ENCODE measurements at regions not wholly inside any gene's neighbourhood (a gene's known extent, or its start where the extent isn't known, plus 50 kb on each side); places are given as distances from the start of the nearest gene placed in this dataset.

DNA sequence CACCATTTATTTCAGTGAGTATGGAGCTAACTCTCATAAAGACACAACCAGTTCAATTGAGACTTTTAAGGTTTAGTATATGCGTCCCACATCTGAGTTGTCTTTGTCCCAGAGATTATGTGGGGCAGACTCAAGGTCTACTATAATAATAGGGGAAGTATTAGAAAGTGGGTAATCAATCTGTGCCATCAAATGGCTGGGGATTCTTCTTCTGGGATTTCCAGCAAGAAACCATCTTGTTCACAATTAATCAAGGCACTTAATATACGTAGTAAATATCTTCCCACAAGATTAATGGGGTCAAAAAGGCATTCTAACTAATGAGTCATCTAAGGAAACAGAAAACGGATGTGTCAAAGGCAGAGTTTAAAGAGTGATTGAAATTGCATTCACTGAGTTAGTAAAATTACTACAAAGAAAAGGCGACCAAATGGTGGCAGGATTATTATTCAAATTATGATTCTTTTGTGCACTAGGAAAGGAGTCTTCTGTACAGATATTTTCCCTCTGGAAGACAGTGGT lies 179.8 kb upstream of the REG3G start:
- no peak for TF ChIP-seq EZH2 (IDR thresholded peaks at IDR 0.05; ENCODE audit: low read depth)
- TF ChIP-seq, protein P1, sequence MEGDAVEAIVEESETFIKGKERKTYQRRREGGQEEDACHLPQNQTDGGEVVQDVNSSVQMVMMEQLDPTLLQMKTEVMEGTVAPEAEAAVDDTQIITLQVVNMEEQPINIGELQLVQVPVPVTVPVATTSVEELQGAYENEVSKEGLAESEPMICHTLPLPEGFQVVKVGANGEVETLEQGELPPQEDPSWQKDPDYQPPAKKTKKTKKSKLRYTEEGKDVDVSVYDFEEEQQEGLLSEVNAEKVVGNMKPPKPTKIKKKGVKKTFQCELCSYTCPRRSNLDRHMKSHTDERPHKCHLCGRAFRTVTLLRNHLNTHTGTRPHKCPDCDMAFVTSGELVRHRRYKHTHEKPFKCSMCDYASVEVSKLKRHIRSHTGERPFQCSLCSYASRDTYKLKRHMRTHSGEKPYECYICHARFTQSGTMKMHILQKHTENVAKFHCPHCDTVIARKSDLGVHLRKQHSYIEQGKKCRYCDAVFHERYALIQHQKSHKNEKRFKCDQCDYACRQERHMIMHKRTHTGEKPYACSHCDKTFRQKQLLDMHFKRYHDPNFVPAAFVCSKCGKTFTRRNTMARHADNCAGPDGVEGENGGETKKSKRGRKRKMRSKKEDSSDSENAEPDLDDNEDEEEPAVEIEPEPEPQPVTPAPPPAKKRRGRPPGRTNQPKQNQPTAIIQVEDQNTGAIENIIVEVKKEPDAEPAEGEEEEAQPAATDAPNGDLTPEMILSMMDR (conservative IDR thresholded peaks at IDR 0.05): no peak
- no peak overlapping the region for H3K27ac ChIP-seq
- intact Hi-C loops (cut with micrococcal nuclease; ENCODE audit: unreplicated experiment): no loop called here
- no peak overlapping the region for H3K4me2 ChIP-seq
- no peaks in the 10 kb centered on the region for H4K20me1 ChIP-seq (ENCODE audit: insufficient read depth)
- H3F3A ChIP-seq (ENCODE audit: insufficient read depth, low read depth): no peaks in the 10 kb centered on the region
- H3K9me3 ChIP-seq (ENCODE audit: insufficient read depth, low read depth): no peaks in the 10 kb centered on the region
- DNase-seq: no peak
- H3K36me3 ChIP-seq (ENCODE audit: low read depth): no peaks in the 10 kb centered on the region
- ChIA-PET POLR2A (ENCODE audit: unreplicated experiment) (no interaction called here), CTCF (no interaction called here)
- no TSS peak for BruUV-seq (replicated peaks)
- H3K4me1 ChIP-seq (replicated peaks; ENCODE audit: insufficient read depth): no peaks in the 10 kb centered on the region
- H3K9me2 ChIP-seq (ENCODE audit: insufficient read depth): no peaks in the 10 kb centered on the region
- H3K4me3 ChIP-seq: no peak overlapping the region
- no peaks in the 10 kb centered on the region for H3K79me2 ChIP-seq (ENCODE audit: low read depth)
- H2AFZ ChIP-seq: no peak overlapping the region
- H3K27me3 ChIP-seq (ENCODE audit: insufficient read depth, low read depth): no peaks in the 10 kb centered on the region

DNA sequence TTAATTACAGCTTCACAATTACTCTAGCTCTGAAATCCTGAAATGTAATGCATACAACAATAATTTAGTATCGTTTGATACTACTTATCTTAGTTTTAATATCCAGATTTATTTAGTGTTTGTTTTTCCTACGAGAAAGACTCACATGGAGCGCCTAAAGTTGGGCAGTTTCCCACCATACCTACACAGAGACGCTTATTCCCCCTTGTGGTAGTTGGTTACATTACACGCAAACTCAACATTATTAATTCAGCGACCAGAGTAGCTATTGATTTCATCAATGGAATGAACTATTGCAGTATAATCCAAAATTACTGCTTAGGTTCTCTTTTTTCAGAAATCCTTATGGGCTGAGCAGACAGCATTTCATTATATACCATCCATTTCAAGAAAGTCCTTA lies 164.0 kb upstream of the REG3G start:
- Histone ChIP-seq H3K4me3 (no peak overlapping the region), H3K9me2 (ENCODE audit: insufficient read depth) (no peaks in the 10 kb centered on the region), H3K79me2 (ENCODE audit: low read depth) (no peaks in the 10 kb centered on the region), H3K27ac (no peak overlapping the region), H3K4me2 (no peak overlapping the region), H3F3A (ENCODE audit: insufficient read depth, low read depth) (no peaks in the 10 kb centered on the region), H3K36me3 (ENCODE audit: low read depth) (no peaks in the 10 kb centered on the region), H3K9me3 (ENCODE audit: insufficient read depth, low read depth) (no peaks in the 10 kb centered on the region), H4K20me1 (ENCODE audit: insufficient read depth) (no peaks in the 10 kb centered on the region), H2AFZ (no peak overlapping the region), H3K4me1 (replicated peaks; ENCODE audit: insufficient read depth) (no peaks in the 10 kb centered on the region), H3K27me3 (ENCODE audit: insufficient read depth, low read depth) (no peaks in the 10 kb centered on the region)
- no TSS peak for BruUV-seq (replicated peaks)
- POLR2A ChIA-PET (ENCODE audit: unreplicated experiment): no interaction called here
- DNase-seq: no peak
- no peak for TF ChIP-seq EZH2 (IDR thresholded peaks at IDR 0.05; ENCODE audit: low read depth)
- TF ChIP-seq, protein P1 (conservative IDR thresholded peaks at IDR 0.05): peak; percentile 76
- intact Hi-C loops (cut with micrococcal nuclease; ENCODE audit: unreplicated experiment): no loop called here
- CTCF ChIA-PET: interaction anchor here (0.5 kb wide), 1 partner anchor 510 kb away, joined by 3 read pairs; no protein-coding TSS in a partner anchor

DNA sequence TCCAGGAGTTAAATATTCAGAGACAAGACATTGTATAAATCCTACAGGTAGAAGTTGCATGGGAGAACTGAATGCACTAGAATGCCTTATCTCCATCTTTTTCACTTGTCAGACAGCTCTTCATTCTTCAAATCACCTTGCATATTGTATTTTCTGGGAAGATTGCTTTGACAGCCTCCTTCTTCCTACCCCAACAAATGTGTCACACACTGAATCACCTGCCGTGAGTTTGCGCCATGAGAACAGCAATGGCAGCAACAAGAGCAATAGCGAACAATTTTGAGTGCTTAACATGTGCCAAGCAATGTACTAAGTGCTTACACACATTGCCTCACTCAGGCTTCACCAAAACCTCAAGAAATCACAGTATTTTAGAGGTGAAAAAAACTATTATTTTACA lies 161.3 kb upstream of the REG3G start:
- Histone ChIP-seq H3F3A (ENCODE audit: insufficient read depth, low read depth) (no peaks in the 10 kb centered on the region), H4K20me1 (ENCODE audit: insufficient read depth) (no peaks in the 10 kb centered on the region), H2AFZ (no peak overlapping the region), H3K4me3 (no peak overlapping the region), H3K27me3 (ENCODE audit: insufficient read depth, low read depth) (no peaks in the 10 kb centered on the region), H3K9me3 (ENCODE audit: insufficient read depth, low read depth) (no peaks in the 10 kb centered on the region), H3K4me1 (replicated peaks; ENCODE audit: insufficient read depth) (no peaks in the 10 kb centered on the region), H3K36me3 (ENCODE audit: low read depth) (no peaks in the 10 kb centered on the region), H3K9me2 (ENCODE audit: insufficient read depth) (no peaks in the 10 kb centered on the region), H3K4me2 (no peak overlapping the region), H3K27ac (no peak overlapping the region), H3K79me2 (ENCODE audit: low read depth) (no peaks in the 10 kb centered on the region)
- ChIA-PET CTCF (no interaction called here), POLR2A (ENCODE audit: unreplicated experiment) (no interaction called here)
- intact Hi-C loops (cut with micrococcal nuclease; ENCODE audit: unreplicated experiment): no loop called here
- no TSS peak for BruUV-seq (replicated peaks)
- TF ChIP-seq, protein P1 (conservative IDR thresholded peaks at IDR 0.05): no peak
- no peak for TF ChIP-seq EZH2 (IDR thresholded peaks at IDR 0.05; ENCODE audit: low read depth)
- DNase-seq: no peak

Measured in PC-9 (cell line).